NCI-H1048 (cell line): ENCODE measurements at regions not wholly inside any gene's neighbourhood (a gene's known extent, or its start where the extent isn't known, plus 50 kb on each side); places are given as distances from the start of the nearest gene placed in this dataset.
"Not testable (repeated sequence)": the region's sequence is repeated elsewhere in the genome, so short reads cannot be mapped to it uniquely, and the experiment has no call there.

ENCODE experiments used
- DNase-seq: peaks from one replicate; lab custom pipeline; 2025; lab: John Stamatoyannopoulos, UW

DNA sequence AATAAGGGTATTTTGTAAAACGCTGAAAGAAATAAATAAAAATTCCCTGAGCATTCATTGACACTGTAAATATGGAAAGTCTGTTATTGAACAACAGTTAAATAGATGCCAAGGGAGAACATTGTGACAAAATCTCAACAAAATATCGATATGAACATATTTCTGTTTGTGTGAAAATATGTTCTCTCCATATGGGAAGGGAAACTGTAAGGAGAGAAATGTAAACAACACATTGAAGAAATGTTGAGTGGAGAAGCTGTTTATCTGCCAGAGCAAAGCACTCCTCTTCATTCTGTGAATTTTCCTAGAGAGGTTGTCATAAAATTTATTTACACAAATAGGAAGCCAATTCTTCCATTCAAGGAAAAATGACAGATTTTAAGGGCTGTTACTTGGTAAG is 57.1 kb upstream of the EOMES start:
- DNase-seq, result no peak

DNA sequence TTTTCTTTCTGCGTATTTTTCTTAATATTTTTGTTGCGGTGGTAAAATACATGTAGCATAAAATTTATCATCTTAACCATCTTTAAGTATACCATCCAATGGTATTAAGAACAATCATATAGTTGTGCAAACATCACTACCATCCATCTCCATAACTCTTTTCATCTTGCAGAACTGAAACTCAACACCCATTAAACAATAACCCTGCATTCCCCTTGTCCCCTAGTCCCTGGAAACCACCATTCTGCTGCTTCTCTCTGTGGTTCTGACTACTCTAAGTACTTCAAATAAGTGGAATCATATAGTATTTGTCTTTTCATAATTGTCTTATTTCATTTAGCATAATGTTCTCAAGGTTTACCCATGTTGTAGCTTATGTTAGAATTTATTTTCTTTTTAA is 67.3 kb upstream of the EOMES start:
- DNase-seq, result no peak

DNA sequence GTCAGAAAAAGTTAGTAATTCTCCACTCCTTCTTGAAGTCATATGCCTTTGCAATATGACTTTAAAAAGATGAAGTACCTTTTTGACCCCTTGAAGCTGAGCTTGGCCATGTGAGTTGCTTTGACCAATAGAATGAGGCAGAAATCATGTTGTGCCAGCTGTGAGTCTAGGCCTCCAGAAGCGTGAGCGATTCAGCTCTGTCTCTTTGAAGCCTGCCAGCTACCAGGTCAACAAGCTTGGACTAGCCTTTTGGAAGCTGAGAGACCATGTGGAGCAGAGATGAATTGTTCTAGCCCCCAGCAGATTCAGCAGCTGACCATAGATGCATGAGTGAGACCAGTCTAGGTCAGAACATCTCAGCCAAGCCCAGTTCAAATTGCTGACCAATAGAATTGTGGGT is 69.8 kb upstream of the EOMES start:
- DNase-seq, result no peak

DNA sequence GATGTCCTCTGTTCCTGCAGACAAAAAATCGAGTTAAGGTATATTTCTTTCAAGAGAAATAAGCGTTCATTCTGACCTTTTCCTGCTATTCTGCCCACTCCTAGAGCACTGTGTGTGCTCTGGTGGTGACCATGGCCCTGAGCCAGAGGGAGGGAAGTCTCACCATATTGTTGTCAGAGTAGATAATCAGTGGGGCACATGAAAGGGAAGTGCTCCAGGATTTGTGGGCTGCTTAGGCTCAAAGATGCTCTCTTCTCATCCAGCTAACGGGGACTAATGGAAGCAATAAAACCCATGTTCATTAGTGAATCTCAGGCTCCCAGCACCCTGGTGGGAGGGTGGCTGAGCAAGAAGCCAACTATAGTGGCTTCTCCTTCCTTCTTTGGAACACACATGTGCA is 70.7 kb upstream of the EOMES start:
- DNase-seq, result no peak

DNA sequence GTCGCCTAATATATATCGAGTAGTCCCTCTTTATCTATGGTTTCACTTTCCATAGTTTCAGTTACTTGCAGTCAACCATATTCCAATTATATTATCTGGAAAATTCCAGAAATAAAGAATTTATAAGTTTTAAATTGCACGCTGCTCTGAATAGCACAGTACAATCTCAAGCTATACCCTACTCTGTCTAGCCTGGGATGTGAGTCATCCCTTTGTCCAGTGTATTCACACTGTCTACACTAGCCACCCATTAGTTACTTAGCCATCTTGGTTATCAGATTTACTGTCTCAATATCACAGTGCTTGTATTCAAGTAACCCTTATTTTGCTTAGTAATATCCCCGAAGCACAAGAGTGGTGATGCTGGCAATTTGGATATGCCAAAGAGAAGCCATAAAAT is 72.1 kb upstream of the EOMES start:
- no peak for DNase-seq

DNA sequence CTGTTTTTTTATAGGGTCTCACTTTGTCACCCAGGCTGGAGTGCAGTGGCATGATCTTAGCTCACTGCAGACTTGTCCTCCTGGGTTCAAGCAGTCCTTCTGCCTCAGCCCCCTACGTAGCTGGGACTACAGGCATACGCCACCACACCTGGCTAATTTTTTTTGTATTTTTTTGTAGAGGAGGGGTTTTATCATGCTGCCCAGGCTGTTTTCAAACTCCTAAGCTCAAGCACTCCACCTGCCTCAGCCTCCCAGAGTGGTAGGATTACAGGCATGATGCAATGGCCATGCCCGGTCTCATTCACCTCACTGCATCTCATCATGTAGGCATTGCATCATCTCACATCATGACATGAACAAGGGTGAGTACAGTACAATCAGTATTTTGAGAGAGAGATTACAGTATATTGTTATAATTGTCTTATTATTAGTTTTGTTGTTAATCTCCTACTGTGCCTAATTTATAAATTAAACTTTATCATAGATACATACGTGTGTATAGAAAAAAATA is 74.3 kb upstream of the EOMES start:
- no peak for DNase-seq

DNA sequence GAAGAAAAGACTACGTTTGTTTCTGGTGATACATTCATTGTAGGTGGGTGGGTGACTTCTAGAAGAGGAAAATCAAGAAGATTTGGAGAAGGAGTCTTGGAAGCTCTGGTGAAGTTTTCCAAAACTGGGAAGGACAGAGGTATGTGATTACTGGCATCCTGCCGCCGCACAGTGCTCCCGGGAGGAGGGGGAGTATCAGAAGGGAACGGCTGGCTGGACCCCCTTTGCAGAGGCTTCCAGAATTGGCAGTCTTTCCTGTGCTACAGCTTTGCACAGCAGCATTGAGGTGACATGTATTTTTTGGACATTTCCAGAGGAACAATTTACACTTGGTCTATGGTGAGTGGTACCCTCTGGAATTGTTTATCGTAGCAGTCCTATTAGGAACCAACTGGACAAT is 75.7 kb upstream of the EOMES start:
- no peak for DNase-seq

DNA sequence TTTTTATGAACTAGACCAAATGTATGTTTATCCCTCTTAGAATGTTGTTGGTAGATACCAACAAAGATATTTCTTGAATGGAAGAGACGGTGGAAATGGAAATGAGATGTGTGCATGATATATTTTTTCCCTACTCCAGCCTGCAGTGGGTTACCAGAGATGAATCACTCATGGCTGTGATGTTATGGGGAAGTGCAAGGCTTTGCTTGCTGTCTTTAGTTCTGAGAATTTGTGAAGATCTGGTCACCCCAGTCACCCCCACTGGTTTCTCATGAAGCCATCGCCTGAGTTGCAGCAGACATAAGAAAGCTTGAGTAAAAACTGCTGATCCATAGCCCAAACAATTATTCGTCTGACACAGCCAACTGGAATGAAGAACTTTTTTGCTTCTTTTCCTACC is 78.1 kb upstream of the EOMES start:
- DNase-seq, result no peak

DNA sequence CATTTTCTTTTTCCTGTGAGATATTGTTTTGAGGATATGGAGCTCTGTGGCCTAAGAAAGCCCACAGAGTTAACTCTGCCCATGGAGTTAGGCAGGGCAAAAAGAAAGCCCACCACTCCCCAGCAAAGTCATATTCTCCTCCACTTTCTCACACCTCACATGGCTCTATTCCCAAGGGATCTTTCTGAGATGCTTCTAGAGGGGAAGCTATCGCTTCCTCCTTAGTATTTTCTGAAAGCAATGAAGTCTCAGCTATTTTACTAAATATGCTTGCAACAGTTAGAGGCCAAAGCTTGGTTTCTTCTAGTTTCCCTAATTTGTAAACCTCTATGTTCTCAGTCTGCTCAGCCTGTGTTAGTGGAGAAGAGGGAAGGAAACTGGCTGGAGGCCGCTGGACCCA is 80.3 kb upstream of the EOMES start:
- DNase-seq, result no peak

DNA sequence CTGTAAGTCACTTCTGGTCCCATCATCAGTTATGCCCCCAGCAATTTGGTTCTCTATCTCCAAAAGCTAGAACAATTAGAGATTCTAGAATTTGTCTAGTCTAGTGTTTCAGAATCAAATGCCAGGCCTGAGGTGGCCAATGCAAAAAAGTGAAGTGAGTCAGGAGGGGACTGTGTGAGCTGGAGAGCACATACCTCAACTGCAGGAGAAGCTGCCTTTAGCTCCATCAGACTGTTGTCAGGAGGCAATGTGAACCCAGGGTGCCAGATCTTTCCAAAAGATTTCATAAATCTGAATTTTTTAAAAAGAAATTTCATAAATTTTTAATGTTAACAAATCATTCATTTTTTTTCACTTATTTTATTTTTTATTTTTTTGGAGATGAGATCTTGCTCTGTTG is 80.7 kb upstream of the EOMES start:
- DNase-seq, result no peak

DNA sequence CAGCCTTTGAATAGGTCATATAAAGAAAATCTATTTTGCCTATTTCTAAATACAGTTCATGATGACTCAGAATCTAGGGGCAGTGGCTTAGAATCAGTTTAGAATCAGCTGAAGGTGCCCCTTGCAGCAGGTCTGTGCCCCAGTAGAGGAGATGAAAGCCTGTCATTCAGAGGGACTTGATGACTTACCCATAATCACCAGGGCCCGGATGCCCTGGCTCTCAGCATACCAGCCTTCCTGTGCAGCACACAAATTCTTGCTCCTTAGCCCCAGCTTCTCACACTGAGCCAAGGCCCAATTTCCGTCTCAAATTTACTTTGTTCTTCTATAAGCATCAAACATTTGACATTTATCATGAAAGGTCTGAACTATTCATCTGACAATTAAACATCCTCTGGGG is 83.2 kb upstream of the EOMES start:
- DNase-seq, result no peak

DNA sequence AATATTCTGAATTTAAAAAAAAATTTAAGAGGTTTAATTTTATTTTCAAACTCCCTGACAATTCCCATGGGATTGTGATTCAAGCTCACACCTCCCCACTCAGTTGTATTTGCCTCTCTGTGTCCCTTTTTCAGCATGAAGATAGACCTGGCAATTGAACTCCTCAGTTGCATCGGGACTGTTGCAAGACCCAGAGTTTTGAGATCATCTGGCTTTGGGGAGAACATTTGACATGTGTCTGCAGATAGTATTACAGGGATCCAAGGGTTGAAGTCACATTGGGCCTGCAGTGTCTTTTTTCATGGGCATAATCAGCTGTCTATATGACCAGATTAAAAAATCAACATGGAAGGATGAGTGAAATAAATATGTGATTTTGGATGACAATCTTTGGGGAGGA is 91.1 kb upstream of the EOMES start:
- no peak for DNase-seq

DNA sequence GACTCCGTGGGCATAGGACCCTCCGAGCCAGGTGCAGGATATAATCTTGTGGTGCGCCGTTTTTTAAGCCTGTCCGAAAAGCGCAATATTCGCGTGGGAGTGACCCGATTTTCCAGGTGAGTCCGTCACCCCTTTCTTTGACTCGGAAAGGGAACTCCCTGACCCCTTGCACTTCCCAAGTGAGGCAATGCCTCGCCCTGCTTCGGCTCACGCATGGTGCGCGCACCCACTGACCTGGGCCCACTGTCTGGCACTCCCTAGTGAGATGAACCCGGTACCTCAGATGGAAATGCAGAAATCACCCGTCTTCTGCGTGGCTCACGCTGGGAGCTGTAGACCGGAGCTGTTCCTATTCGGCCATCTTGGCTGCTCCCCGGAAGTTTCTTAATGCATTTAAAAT is 99.5 kb upstream of the EOMES start:
- DNase-seq, result not testable (repeated sequence)

DNA sequence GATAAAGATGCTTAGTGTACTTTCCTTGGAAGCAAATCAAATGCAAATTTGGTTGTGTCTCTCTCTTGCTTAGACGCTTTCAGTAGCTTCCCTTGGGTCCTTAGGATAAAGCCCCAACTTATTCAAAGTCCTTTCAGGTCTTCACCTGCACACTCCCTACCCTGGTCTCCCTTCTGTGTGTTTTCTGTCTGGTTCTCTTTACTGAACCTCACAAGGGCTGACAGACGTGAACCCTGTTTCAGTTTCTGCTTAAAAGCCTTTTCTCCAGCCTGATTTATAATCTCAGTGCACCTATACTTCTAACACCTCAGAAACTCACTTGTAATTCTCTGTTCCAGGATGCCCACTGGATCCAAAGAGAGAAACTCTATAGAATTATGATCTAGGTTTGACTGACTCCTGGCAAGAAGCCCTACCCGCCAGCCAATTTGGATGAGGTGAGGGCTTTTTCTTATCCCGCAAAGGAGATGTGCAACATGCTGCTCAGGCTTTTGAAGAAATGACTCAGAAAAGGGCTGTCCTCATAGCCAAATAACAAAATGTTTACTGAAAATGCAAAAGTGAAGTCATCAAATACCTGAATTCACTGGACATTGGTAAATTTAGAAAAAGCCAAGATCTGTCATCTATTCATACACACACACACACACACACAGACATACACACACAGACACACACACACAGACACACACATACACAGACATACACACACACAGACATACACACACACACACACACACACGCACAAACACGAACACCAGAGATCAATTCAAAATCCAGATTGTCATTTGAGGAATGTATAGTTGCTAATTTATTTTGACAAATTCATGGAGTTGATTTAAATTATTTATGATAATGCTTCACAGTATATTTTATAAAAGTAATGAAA is 102.4 kb upstream of the EOMES start:
- no peak for DNase-seq

DNA sequence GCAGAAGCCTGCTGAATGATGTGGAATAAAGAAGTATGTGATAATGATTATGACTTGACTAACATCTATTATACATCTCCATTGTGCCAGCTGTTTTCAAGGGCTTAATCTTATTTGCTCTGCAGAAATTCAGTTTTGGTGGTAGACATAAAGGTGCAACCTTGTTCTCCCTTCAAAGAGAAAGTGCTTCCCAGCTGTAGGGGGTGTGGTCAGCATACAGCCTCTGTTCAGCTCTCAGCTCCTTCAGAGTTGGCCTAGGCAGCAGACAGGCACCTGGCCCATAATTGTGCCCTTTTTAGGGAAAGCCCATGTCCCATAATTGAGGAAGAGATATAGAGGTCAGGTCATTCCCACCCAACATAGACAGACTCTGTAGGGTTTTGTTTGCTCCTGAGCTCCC is 104.3 kb upstream of the EOMES start:
- DNase-seq, result no peak

DNA sequence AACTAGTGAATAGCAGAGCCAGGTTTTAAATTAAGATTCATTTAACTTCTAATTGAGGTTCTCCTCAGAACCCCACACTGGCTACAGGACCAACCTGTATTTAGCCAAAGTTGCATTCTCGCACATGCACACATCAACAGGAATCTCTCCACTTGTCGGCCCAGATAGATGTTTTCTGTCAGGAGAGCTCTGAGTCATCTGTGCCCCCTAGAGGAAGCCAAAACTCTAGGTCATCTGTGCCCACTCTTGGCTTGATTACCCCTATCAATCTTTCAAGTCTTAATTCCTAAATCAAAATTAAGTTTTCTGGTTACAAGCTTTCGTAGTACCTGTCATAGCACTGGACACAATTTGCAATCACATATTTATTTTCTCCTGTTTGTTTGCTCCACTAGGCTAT is 104.9 kb upstream of the EOMES start:
- DNase-seq, result no peak

DNA sequence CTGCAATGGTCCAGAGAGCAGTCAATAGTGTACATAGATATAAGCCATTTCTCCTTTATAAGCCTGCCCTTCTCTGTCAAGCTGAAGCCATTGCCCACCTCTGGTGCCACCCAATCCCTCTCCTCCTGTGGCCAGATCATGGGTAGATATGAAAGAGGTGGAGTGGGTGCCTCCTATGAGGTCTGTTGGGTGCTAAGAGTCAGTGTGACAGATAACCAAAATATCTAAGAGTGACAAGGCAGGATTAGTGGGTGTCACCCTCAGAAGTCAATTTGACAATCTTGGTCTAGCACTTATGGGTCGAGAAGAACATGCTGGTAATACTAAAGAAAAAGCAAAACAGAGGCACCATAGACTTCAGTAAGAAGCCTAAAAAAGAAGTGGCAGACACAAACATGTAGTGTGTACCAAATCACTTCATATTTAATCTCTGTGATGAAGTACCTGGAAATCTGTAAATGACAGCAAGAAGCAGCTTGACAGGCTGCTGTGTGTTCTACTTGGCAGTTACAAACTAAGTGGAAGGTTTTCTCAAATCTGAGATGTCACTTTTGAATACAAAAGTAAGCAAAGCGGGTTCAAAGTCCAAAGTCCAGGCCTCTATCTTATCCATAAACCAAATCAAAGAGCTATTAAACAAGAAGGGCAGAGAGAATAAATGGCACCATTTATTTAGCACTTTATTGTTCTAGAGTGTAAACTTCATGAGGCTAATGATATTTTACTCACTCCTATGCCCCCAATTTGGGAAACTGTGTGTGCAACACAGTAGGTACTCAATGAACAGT is 118.9 kb upstream of the EOMES start:
- no peak for DNase-seq

DNA sequence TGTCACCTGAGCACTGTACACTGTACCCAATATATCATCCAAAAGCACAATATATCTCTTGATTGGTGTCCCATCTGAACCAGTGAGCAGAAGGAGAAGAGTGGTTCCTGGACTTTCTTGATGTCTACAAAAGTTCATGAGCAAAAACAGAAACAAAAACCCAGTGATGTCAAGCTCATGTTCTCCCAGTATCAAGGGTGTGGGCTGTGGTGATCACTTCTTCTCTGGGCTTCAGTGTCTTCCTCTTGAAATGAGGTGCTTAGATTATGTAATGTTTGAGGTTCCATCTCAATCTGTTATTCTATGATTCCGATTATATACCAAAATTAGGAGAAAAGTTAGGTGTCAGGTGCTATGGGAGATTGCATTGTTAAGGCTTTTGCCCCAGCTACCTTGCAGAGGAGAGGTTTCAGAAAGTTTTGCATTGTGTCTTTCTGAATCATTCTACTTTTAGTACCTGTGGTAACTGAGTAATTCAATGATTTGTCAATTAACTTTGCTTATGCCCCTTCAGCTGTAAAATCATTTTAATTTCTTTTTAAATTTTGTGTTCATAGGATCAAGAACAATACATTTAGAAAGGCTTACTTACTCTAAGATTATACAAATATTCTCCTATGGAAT is 122.0 kb upstream of the EOMES start:
- no peak for DNase-seq

DNA sequence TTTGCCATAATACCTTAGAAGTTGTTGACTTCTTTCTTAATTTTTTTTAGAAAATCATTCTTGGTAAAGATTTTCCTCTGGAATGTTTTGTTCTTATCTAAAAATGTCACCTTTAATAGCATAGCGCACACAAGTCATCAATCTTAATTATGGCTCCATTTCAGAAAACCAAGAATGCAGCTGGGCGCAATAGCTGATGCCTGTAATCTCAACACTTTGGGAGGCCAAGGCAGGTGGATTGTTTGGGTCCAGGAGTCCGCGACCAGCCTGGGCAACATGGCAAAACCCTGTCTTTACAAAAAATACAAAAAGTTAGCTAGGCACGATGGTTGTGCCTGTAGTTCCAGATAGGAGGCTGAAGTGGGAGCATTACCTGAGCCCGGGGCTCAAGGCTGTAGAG is 125.6 kb upstream of the EOMES start:
- DNase-seq, result no peak

DNA sequence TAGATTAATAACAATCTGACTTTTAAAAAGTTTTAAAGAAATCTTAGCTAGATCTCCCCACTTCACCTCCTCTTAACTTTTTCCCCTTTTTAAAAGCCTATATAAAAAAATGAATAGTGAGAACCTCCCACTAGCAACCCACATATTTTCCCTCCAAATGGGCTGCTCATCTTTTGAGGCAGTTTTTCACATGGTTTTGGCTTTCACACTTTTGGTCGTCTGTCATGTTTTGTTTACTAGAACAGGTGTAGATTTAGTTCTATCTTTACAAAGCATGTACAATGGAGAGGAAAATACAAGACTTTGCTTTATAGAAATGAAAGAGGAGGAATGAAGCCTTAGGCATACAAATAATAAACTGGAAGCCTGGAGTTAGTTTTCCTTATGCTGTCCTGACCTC is 126.7 kb upstream of the EOMES start:
- DNase-seq, result no peak

DNA sequence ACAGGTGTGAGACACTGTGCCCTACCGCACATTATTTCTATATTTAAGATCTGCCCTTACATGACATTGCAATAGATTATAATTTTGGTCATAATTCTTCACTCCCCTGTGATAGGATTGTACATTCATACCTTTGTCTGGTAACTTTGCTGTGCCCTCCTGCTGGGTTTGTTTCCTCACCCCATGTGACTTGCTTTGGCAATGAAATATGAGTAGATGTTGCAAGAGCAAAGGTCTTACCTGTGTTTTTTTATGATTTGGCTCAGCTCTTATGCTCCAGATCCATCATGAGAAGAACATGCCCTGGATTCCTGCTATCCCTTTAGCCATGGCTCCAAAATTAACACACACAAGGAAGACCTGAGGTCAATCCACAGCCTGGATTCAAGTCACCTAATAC is 137.7 kb upstream of the EOMES start:
- DNase-seq, result no peak

DNA sequence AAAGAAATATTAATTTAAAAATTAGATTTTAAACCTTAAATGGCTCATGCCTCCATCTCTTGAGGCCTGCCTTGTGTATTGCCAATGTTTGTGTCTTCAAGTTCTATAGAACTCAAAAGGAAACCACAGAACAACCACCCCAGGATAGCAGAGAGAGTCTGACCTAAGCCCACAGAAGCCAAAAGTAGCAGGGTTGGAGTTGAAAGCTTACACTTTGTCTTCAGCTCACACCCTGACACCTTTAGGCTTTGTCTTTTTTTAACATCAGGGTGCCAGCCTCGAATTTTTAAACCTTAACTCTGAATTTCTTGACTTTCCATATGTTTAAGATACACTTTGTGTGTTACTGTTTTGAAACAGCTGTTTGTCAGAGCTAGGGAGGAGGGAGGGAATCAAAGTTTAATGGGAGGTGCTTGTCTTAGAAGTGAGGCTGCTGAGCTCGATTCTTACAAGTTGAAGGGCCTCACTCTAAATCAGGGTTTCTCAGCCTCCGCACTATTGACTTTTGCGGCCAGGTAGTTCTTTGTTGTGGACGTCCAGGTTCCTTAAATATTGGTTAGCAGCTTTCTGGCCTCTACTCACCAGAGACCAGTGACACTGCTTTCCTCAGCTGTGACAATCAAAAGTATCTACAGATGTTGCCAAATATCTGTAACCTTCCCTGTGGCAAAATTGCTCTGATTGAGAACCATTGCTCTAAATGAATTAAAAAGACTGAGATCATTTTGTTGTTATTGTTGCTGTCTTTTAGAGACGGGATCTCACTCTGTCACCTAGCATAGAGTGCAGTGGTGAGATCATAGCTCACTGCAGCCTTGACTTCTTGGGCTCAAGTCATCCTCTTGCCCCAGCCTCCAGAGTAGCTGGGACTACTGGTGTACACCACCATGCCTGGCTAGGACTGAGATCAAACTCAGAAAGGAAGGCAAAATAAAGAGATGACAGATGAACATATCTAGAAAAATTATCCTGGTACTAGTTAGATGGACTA is 139.2 kb upstream of the EOMES start:
- DNase-seq, result no peak
